MCF 10A (cell line): ENCODE measurements at regions not wholly inside any gene's neighbourhood (a gene's known extent, or its start where the extent isn't known, plus 50 kb on each side); places are given as distances from the start of the nearest gene placed in this dataset.

Experiments used
- BruUV-seq: library from RNA; stranded (reverse); fragments of 400-500 nt; replicated peaks from 2 replicates; lab custom pipeline; 2021; lab: Mats Ljungman, UMichigan
- CTCF ChIA-PET: fragments of 300-600 bp; sonication (Branson Sonifier 250); formaldehyde crosslinking; extraction: SDS; loops from one replicate; lab custom pipeline; 2021; ENCODE audit warnings: antibody characterized with exemption, inconsistent platforms; lab: Yijun Ruan, JAX
- POLR2A ChIA-PET: fragments of 300-600, 350-650 bp; sonication (Branson Sonifier 250); formaldehyde crosslinking; extraction: SDS; loops from one replicate; lab custom pipeline; 2020; ENCODE audit warnings: antibody characterized with exemption, inconsistent platforms; lab: Yijun Ruan, JAX
- DNase-seq: peaks from one replicate; pipeline ENCODE4 v3.0.0-alpha.2; 2018; ENCODE audit not compliant: unreplicated experiment
- H3K27ac Mint-ChIP-seq: one replicate; pipeline ENCODE4 v1.8.0; 2022; ENCODE audit warnings: mild to moderate bottlenecking, low read depth, mixed read lengths; ENCODE audit not compliant: unreplicated experiment
- H3K27me3 Mint-ChIP-seq: one replicate; pipeline ENCODE4 v1.8.0; 2022; ENCODE audit warnings: mixed read lengths; ENCODE audit not compliant: insufficient read depth, unreplicated experiment
- H3K36me3 Mint-ChIP-seq: one replicate; pipeline ENCODE4 v1.8.0; 2022; ENCODE audit warnings: mild to moderate bottlenecking, moderate library complexity, mixed read lengths; ENCODE audit not compliant: insufficient read depth, unreplicated experiment
- H3K4me1 Mint-ChIP-seq: one replicate; pipeline ENCODE4 v1.8.0; 2022; ENCODE audit warnings: mixed read lengths; ENCODE audit not compliant: insufficient read depth, unreplicated experiment
- H3K4me3 Mint-ChIP-seq: one replicate; pipeline ENCODE4 v1.8.0; 2022; ENCODE audit warnings: mild to moderate bottlenecking, moderate library complexity, mixed read lengths; ENCODE audit not compliant: unreplicated experiment
- H3K9me3 Mint-ChIP-seq: one replicate; pipeline ENCODE4 v1.8.0; 2022; ENCODE audit warnings: mixed read lengths; ENCODE audit not compliant: unreplicated experiment
- CTCF ChIP-seq: fragments of 200-600 bp; IDR thresholded peaks from one replicate; pipeline ENCODE4 v1.8.0; 2022; ENCODE audit warnings: antibody characterized with exemption, mild to moderate bottlenecking; ENCODE audit not compliant: unreplicated experiment
- intact Hi-C: fragments of 100-400 bp; cut with micrococcal nuclease; formaldehyde crosslinking; loops from 2 replicates; pipeline ENCODE4 v1.14.1; 2022

- H3K27ac Mint-ChIP-seq: no peak overlapping the region
- no peak for TF ChIP-seq CTCF
- H3K36me3 Mint-ChIP-seq: no peaks in the 10 kb centered on the region
- no TSS peak for BruUV-seq
- CTCF ChIA-PET: no interaction called here
- no peak overlapping the region for H3K4me3 Mint-ChIP-seq
- DNase-seq: no peak
- no peaks in the 10 kb centered on the region for H3K27me3 Mint-ChIP-seq
- POLR2A ChIA-PET: no interaction called here
- no peaks in the 10 kb centered on the region for H3K4me1 Mint-ChIP-seq
- H3K9me3 Mint-ChIP-seq: no peaks in the 10 kb centered on the region
- intact Hi-C loops: loop anchor here (10.0 kb wide), 1 partner anchor 1336 kb away; no protein-coding TSS in a partner anchor
These were observed 77.7 kb downstream of the HAPSTR1 start for GRCh38 chr16:9169094-9169493.

- no peak for DNase-seq
- BruUV-seq: no TSS peak
- no peak overlapping the region for H3K27ac Mint-ChIP-seq
- H3K4me1 Mint-ChIP-seq: no peaks in the 10 kb centered on the region
- H3K27me3 Mint-ChIP-seq: no peaks in the 10 kb centered on the region
- intact Hi-C loops: no loop called here
- POLR2A ChIA-PET: no interaction called here
- no peaks in the 10 kb centered on the region for H3K36me3 Mint-ChIP-seq
- no peak for TF ChIP-seq CTCF
- H3K4me3 Mint-ChIP-seq: no peak overlapping the region
- CTCF ChIA-PET: no interaction called here
- no peaks in the 10 kb centered on the region for H3K9me3 Mint-ChIP-seq
These were observed 79.0 kb downstream of the HAPSTR1 start for GRCh38 chr16:9170470-9170869.

GRCh38 chr16:9176547-9177418 lies 85.3 kb downstream of the HAPSTR1 start:
- no TSS peak for BruUV-seq
- no peak overlapping the region for H3K4me3 Mint-ChIP-seq
- ChIA-PET CTCF (no interaction called here), POLR2A (no interaction called here)
- H3K4me1 Mint-ChIP-seq: no peaks in the 10 kb centered on the region
- H3K27me3 Mint-ChIP-seq: no peaks in the 10 kb centered on the region
- no peak for TF ChIP-seq CTCF
- intact Hi-C loops: no loop called here
- H3K27ac Mint-ChIP-seq: no peak overlapping the region
- no peaks in the 10 kb centered on the region for H3K36me3 Mint-ChIP-seq
- no peaks in the 10 kb centered on the region for H3K9me3 Mint-ChIP-seq
- DNase-seq: no peak

GRCh38 chr16:9177861-9178260 lies 86.4 kb downstream of the HAPSTR1 start:
- no peaks in the 10 kb centered on the region for H3K27me3 Mint-ChIP-seq

More at GRCh38 chr16:9177861-9178260, 86.4 kb downstream of the HAPSTR1 start:
- Mint-ChIP-seq H3K27ac (no peak overlapping the region), H3K4me1 (no peaks in the 10 kb centered on the region), H3K36me3 (no peaks in the 10 kb centered on the region), H3K4me3 (no peak overlapping the region), H3K9me3 (no peaks in the 10 kb centered on the region)
- intact Hi-C loops: no loop called here
- DNase-seq: no peak
- no peak for TF ChIP-seq CTCF
- ChIA-PET POLR2A (no interaction called here), CTCF (no interaction called here)
- no TSS peak for BruUV-seq
